GM23248 (cell line): ENCODE measurements at regions not wholly inside any gene's neighbourhood (a gene's known extent, or its start where the extent isn't known, plus 50 kb on each side); places are given as distances from the start of the nearest gene placed in this dataset.

Experiments
- DNase-seq: peaks from one replicate; pipeline ENCODE4 v3.0.0-alpha.2; 2015
- H2AFZ ChIP-seq: fragments of 200-600 bp; sonication (generic); 2 replicates; pipeline ENCODE4 v1.6.1; 2016; ENCODE audit warnings: antibody characterized with exemption
- H3F3A ChIP-seq: fragments of 200-600 bp; sonication (generic); 2 replicates; pipeline ENCODE4 v1.6.1; 2016; ENCODE audit warnings: mild to moderate bottlenecking, antibody characterized with exemption, mixed run types; ENCODE audit not compliant: insufficient read depth
- H3K27ac ChIP-seq: fragments of 200-600 bp; sonication (generic); 2 replicates; pipeline ENCODE4 v1.5.1; 2016; ENCODE audit warnings: mild to moderate bottlenecking
- H3K27me3 ChIP-seq: fragments of 200-600 bp; sonication (generic); replicated peaks from 2 replicates; pipeline ENCODE4 v1.6.1; 2016; ENCODE audit warnings: mild to moderate bottlenecking; ENCODE audit not compliant: insufficient read depth
- H3K36me3 ChIP-seq: fragments of 200-600 bp; sonication (generic); 2 replicates; pipeline ENCODE4 v1.6.1; 2016; ENCODE audit warnings: low read depth, mild to moderate bottlenecking
- H3K4me1 ChIP-seq: fragments of 200-600 bp; sonication (generic); 2 replicates; pipeline ENCODE4 v1.6.1; 2016; ENCODE audit warnings: mild to moderate bottlenecking; ENCODE audit not compliant: insufficient read depth
- H3K4me2 ChIP-seq: fragments of 200-600 bp; sonication (generic); one replicate; pipeline ENCODE4 v1.6.1; 2016; ENCODE audit warnings: mild to moderate bottlenecking; ENCODE audit not compliant: unreplicated experiment
- H3K4me3 ChIP-seq: fragments of 200-600 bp; sonication (generic); 2 replicates; pipeline ENCODE4 v1.5.1; 2016; ENCODE audit warnings: mild to moderate bottlenecking
- H3K79me2 ChIP-seq: fragments of 200-600 bp; sonication (generic); 2 replicates; pipeline ENCODE4 v1.6.1; 2016; ENCODE audit warnings: mild to moderate bottlenecking; ENCODE audit not compliant: insufficient read depth
- H3K9ac ChIP-seq: fragments of 200-600 bp; sonication (generic); 2 replicates; pipeline ENCODE4 v1.6.1; 2016; ENCODE audit warnings: mild to moderate bottlenecking
- H3K9me2 ChIP-seq: fragments of 200-600 bp; sonication (generic); 2 replicates; pipeline ENCODE4 v1.6.1; 2016; ENCODE audit warnings: mixed run types, mild to moderate bottlenecking, moderate library complexity; ENCODE audit not compliant: insufficient read depth
- H3K9me3 ChIP-seq: fragments of 200-600 bp; sonication (generic); one replicate; pipeline ENCODE4 v1.6.1; 2017; ENCODE audit warnings: low read depth
- H4K20me1 ChIP-seq: fragments of 200-600 bp; sonication (generic); 2 replicates; pipeline ENCODE4 v1.6.0; 2016; ENCODE audit not compliant: insufficient read depth
- EZH2 ChIP-seq: fragments of 200-600 bp; sonication (generic); IDR thresholded peaks from 2 replicates; pipeline ENCODE4 v1.6.1; 2018; ENCODE audit warnings: antibody characterized with exemption, mild to moderate bottlenecking; ENCODE audit not compliant: insufficient read depth, poor library complexity, severe bottlenecking
- EZH2phosphoT487 ChIP-seq: fragments of 200-600 bp; sonication (generic); IDR thresholded peaks from 2 replicates; pipeline ENCODE4 v1.6.1; 2018; ENCODE audit warnings: antibody characterized with exemption, moderate library complexity, mild to moderate bottlenecking, low read depth; ENCODE audit not compliant: insufficient read depth
- WGBS, 2 experiments: methylation state at CpG; one replicate each; pipeline ENCODE4 v1.1.6; 2015 to 2017; ENCODE audit warnings: low lambda C conversion rate in 2 of 2, low coverage in 1 of 2; ENCODE audit errors: missing lambda C conversion rate in 2 of 2; 5-methylcytosine and 5-hydroxymethylcytosine counted together
- in situ Hi-C: fragments of 300-500 bp; cut with MboI; formaldehyde crosslinking; loops from 2 replicates; pipeline ENCODE4 v1.15.0; 2020

DNA sequence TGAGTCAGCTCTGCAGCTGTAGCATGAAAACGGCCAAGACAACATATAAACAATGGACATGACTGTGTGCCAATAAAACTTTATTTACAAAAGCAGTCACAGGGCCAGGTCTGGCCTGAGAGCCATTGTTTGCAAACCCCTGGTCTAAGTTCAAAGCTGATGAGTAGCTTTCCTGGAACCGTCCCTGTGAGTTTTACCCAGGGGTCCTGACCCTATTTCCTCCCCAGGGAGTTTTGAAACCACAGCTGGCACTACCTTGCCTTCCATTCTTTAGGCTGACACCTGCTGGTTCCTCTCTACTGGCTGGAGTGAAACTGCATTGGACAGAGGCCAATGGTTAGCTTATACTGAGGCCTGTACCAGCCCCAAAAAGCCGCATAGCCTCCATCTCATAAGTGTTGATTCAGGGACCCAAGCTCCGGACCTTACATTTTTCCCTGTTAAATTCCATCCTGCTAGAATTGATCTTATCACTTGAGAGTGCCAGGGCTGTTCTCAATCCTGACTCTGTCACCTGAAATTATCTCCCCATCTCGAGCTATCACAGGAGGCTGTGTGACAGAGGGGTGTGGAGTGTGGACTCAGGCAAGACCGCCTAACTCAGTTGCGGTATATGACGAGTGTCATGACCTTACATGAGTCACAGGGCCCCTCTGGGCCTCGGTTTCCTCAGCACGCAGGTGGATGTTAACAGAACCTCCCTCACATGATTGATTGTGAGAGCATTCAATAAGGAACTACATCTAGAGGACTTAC is 343.6 kb downstream of the NPHP4 start:
- in situ Hi-C loops = no loop called here
- Histone ChIP-seq H2AFZ (no peak overlapping the region), H3K4me2 (no peak overlapping the region), H3K27me3 (no peaks in the 10 kb centered on the region), H3K4me1 (no peaks in the 10 kb centered on the region), H3F3A (no peaks in the 10 kb centered on the region), H3K27ac (no peak overlapping the region), H4K20me1 (no peaks in the 10 kb centered on the region), H3K36me3 (no peaks in the 10 kb centered on the region), H3K79me2 (no peaks in the 10 kb centered on the region), H3K4me3 (no peak overlapping the region), H3K9me2 (no peaks in the 10 kb centered on the region), H3K9ac (no peak overlapping the region), H3K9me3 (no peaks in the 10 kb centered on the region)
- WGBS, 2 experiments = 37 to 41% methylated on average over 10 of the region's 10 CpGs
- TF ChIP-seq EZH2phosphoT487 (no peak), EZH2 (no peak)
- DNase-seq = no peak

DNA sequence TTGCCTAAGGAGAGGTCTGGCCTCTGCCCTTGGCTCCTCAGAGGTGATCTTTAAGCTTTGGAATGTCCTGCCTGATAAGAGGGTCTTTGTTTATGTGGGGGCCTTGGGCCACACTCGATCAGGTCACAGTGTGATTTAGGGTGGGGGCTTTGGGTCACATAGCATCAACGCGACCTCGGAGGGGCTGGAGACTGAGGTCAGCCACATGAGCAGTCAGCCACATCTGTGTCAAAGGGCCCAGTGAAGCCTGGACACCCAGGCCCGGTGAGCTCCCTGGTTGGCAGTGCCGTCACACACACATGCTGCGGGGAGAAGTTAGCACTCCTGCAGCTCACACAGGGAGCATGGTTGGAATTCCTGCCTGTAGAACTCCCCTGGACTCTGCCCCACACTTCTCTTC is 345.0 kb downstream of the NPHP4 start:
- DNase-seq = no peak
- no peak overlapping the region for H3K27ac ChIP-seq
- H3K27me3 ChIP-seq = no peaks in the 10 kb centered on the region
- H3K9me3 ChIP-seq = no peaks in the 10 kb centered on the region
- no peaks in the 10 kb centered on the region for H3K9me2 ChIP-seq
- in situ Hi-C loops = no loop called here
- H2AFZ ChIP-seq = no peak overlapping the region
- H4K20me1 ChIP-seq = no peaks in the 10 kb centered on the region
- H3K4me2 ChIP-seq = no peak overlapping the region
- no peak for TF ChIP-seq EZH2
- no peak for TF ChIP-seq EZH2phosphoT487
- H3K79me2 ChIP-seq = no peaks in the 10 kb centered on the region
- H3K9ac ChIP-seq = no peak overlapping the region
- H3F3A ChIP-seq = no peaks in the 10 kb centered on the region
- no peak overlapping the region for H3K4me3 ChIP-seq
- no peaks in the 10 kb centered on the region for H3K36me3 ChIP-seq
- 51 to 58% methylated on average over 7 of the region's 7 CpGs for WGBS, 2 experiments
- H3K4me1 ChIP-seq = no peaks in the 10 kb centered on the region

DNA sequence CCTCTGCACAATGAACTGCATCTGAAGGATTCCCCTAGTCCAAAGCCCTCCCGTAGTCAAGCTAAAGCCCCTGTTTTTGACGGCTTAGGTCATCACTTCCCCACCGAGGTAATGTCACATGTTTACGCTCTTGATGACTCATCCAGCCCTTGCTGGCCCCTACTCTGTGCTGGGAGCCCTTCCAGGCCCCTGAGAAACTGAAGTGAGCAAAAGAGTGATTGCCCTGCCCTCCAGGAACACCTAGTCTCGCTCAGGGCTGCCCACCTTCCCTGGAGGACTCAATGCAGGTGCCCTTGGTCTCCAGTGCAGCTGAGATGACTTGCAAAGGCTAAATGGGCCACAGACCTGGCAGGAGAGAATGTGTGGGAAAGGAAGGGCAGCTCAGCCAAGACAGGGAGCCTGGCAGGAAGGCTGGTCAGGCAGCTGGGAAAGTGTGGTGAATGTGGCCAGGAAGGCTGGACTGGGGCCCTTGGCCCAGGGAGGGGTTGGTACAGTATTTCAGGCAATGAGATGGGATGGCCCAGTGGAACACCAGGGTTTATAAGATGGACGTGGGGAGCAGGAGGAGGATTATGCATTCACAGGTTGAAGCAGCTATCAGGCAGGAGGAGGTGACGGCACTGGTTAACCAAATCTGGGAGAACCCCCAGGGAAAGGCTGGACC is 345.6 kb downstream of the NPHP4 start:
- Histone ChIP-seq H3K9me3 (no peaks in the 10 kb centered on the region), H4K20me1 (no peaks in the 10 kb centered on the region), H3K9me2 (no peaks in the 10 kb centered on the region), H3K36me3 (no peaks in the 10 kb centered on the region), H3K27ac (no peak overlapping the region), H3K79me2 (no peaks in the 10 kb centered on the region), H2AFZ (no peak overlapping the region), H3K4me3 (no peak overlapping the region), H3K4me2 (no peak overlapping the region), H3F3A (no peaks in the 10 kb centered on the region), H3K27me3 (no peaks in the 10 kb centered on the region), H3K4me1 (no peaks in the 10 kb centered on the region), H3K9ac (no peak overlapping the region)
- 35 to 41% methylated on average over 7 of the region's 7 CpGs for whole genome bisulfite sequencing, 2 experiments
- in situ Hi-C loops = no loop called here
- TF ChIP-seq EZH2phosphoT487 (no peak), EZH2 (no peak)
- no peak for DNase-seq

DNA sequence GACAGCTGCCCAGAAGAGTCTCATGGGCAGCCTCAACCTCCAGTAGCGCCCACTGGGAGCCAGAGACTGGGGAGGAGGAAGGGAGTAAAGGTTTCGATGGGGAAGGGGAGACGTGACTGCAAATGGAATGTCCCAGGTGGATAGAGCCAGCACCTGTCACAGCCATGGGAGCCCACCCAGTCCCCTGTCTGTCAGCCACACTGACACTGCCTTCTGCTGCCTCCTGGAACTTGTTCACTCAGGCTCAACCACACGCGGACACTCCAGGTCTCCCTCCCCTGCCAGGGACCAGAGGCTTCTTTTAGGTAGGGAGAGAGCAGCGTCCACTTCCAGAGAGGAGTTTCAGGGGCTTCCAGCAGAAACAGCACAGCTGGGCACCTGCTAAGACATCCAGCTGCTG is 346.3 kb downstream of the NPHP4 start:
- no peak for TF ChIP-seq EZH2phosphoT487
- TF ChIP-seq EZH2 = no peak
- Histone ChIP-seq H3K9me2 (no peaks in the 10 kb centered on the region), H2AFZ (no peak overlapping the region), H3K4me3 (no peak overlapping the region), H3K4me2 (no peak overlapping the region), H3K27me3 (no peaks in the 10 kb centered on the region), H3K27ac (no peak overlapping the region), H3F3A (no peaks in the 10 kb centered on the region), H3K9ac (no peak overlapping the region), H3K79me2 (no peaks in the 10 kb centered on the region), H4K20me1 (no peaks in the 10 kb centered on the region), H3K4me1 (no peaks in the 10 kb centered on the region), H3K9me3 (no peaks in the 10 kb centered on the region), H3K36me3 (no peaks in the 10 kb centered on the region)
- 36 to 39% methylated on average over 6 of the region's 6 CpGs for WGBS, 2 experiments
- in situ Hi-C loops = no loop called here
- no peak for DNase-seq

DNA sequence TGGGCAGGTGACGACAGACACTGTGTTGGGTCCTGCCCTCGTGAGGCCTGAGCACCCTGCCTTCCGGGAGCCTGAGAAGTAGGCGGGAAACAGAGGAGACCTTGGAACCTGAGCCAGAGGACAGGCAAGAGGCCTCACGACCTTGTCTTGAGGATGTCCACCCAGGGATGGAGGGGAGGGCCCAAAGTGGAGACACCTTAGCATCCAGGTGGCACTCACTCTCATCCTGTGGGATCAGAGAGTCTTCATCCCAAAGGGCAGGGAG is 347.2 kb downstream of the NPHP4 start:
- no peaks in the 10 kb centered on the region for H3K36me3 ChIP-seq
- no peaks in the 10 kb centered on the region for H3K27me3 ChIP-seq
- H3K9me2 ChIP-seq = no peaks in the 10 kb centered on the region
- no peak for DNase-seq
- TF ChIP-seq EZH2 (no peak), EZH2phosphoT487 (no peak)
- H3K9me3 ChIP-seq = no peaks in the 10 kb centered on the region
- H4K20me1 ChIP-seq = no peaks in the 10 kb centered on the region
- no peak overlapping the region for H3K4me3 ChIP-seq
- no peak overlapping the region for H3K9ac ChIP-seq
- H3K27ac ChIP-seq = no peak overlapping the region
- WGBS, 2 experiments = 27 to 44% methylated on average over 5 of the region's 5 CpGs
- H3F3A ChIP-seq = no peaks in the 10 kb centered on the region
- H2AFZ ChIP-seq = no peak overlapping the region
- no peak overlapping the region for H3K4me2 ChIP-seq
- in situ Hi-C loops = no loop called here
- H3K79me2 ChIP-seq = no peaks in the 10 kb centered on the region
- no peaks in the 10 kb centered on the region for H3K4me1 ChIP-seq
